NB4 (cell line): ENCODE measurements at regions not wholly inside any gene's neighbourhood (a gene's known extent, or its start where the extent isn't known, plus 50 kb on each side); places are given as distances from the start of the nearest gene placed in this dataset.

ENCODE experiments used
- DNase-seq: peaks from one replicate; pipeline ENCODE4 v3.0.0; 2010; ENCODE audit warnings: low read depth
- H3K4me3 ChIP-seq: one replicate; pipeline ENCODE4 v1.5.1; 2011; ENCODE audit warnings: mild to moderate bottlenecking, low read depth, low read length, moderate library complexity
- CTCF ChIP-seq: IDR thresholded peaks from one replicate; pipeline ENCODE4 v1.5.1; 2012; ENCODE audit warnings: low read depth, low read length
- MAX ChIP-seq: IDR thresholded peaks from 2 replicates; pipeline ENCODE4 v1.6.1; 2011; ENCODE audit warnings: low read depth, low read length
- MYC ChIP-seq: IDR thresholded peaks from 2 replicates; pipeline ENCODE4 v1.6.1; 2011; ENCODE audit warnings: low read depth, low read length
- POLR2A ChIP-seq: IDR thresholded peaks from 2 replicates; pipeline ENCODE4 v1.6.1; 2011; ENCODE audit warnings: mild to moderate bottlenecking; ENCODE audit not compliant: insufficient read length; ENCODE audit errors: extremely low read depth

GRCh38 chr1:22204057-22204840 lies 61.4 kb upstream of the WNT4 start:
- H3K4me3 ChIP-seq: no peak overlapping the region
- DNase-seq: no peak
- TF ChIP-seq MAX (no peak), POLR2A (no peak), CTCF (no peak), MYC (no peak)

- DNase-seq: no peak
- no peak overlapping the region for H3K4me3 ChIP-seq
- no peak for TF ChIP-seq MYC
- TF ChIP-seq CTCF: no peak
- TF ChIP-seq MAX: no peak
- no peak for TF ChIP-seq POLR2A
These were observed 62.4 kb upstream of the WNT4 start for GRCh38 chr1:22204989-22205913.

GRCh38 chr1:22206551-22207125 lies 63.7 kb upstream of the WNT4 start:
- no peak overlapping the region for H3K4me3 ChIP-seq
- no peak for DNase-seq
- TF ChIP-seq POLR2A (no peak), MAX (no peak), MYC (no peak), CTCF (no peak)

DNA sequence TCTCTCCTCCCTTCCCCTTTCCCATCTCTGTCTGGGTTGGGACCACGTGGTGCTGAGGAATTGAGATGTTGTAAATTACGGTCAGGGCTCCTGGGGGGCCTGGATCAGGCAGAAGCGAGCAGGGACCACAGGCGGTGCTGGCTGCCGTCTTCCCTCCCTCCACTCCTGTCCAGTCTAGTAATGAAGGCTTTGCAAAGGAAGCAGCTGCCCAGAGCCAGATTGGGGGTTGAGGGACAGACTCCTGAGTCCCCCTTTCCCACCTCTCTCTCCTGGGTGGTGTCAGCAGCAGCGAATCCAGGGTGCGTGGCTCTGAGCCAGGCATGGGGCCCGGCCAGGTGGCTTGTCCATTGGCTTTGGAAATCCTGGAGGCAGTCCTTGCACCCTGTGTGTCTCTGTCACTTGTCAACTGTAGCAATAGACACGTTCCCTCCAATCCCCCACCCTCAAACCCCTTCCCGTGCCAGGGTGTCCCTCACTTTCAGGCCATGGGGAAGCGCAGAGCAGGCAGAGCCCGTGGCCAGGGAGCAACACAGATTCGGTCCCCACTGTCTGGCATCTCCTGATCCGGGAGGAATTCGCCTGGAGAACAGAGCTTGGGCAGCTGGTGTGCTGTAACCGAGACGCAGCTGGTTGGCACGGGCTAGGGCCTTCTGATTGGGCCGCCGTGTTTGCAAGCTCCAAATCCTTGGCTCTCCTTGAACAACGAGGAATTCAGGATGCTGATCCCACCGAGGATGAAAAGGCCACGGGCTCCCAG lies 64.8 kb upstream of the WNT4 start:
- DNase-seq: no peak
- TF ChIP-seq POLR2A (no peak), MAX (no peak), MYC (no peak), CTCF (no peak)
- no peak overlapping the region for H3K4me3 ChIP-seq
